ENCODE measurements at regions not wholly inside any gene's neighbourhood (a gene's known extent, or its start where the extent isn't known, plus 50 kb on each side); places are given as distances from the start of the nearest gene placed in this dataset.

- 10 to 29% methylated on average over 1 of the region's 1 CpG for WGBS, 2 experiments (ENCODE audit: low coverage in 1 of 2, low lambda C conversion rate in 2 of 2, missing lambda C conversion rate in 2 of 2)
- Histone ChIP-seq H3K9me3 (ENCODE audit: low read depth) (no peaks in the 10 kb centered on the region), H3K9me2 (ENCODE audit: insufficient read depth) (no peaks in the 10 kb centered on the region), H3K36me3 (ENCODE audit: low read depth) (no peaks in the 10 kb centered on the region), H3K9ac (no peak overlapping the region), H3K4me1 (ENCODE audit: insufficient read depth) (no peaks in the 10 kb centered on the region), H4K20me1 (ENCODE audit: insufficient read depth) (no peaks in the 10 kb centered on the region), H3F3A (ENCODE audit: insufficient read depth) (no peaks in the 10 kb centered on the region), H3K4me3 (no peak overlapping the region), H2AFZ (no peak overlapping the region), H3K27me3 (replicated peaks; ENCODE audit: insufficient read depth) (no peaks in the 10 kb centered on the region), H3K4me2 (ENCODE audit: unreplicated experiment) (no peak overlapping the region), H3K79me2 (ENCODE audit: insufficient read depth) (no peaks in the 10 kb centered on the region), H3K27ac (no peak overlapping the region)
- DNase-seq = no peak
- in situ Hi-C loops (cut with MboI) = no loop called here
- TF ChIP-seq EZH2phosphoT487 (IDR thresholded peaks at IDR 0.05; ENCODE audit: insufficient read depth, low read depth) = no peak
- no peak for TF ChIP-seq EZH2 (IDR thresholded peaks at IDR 0.05; ENCODE audit: insufficient read depth, poor library complexity, severe bottlenecking)
Observed at GRCh38 chr3:180391001-180391400, 211.0 kb upstream of the TTC14 start.

DNA sequence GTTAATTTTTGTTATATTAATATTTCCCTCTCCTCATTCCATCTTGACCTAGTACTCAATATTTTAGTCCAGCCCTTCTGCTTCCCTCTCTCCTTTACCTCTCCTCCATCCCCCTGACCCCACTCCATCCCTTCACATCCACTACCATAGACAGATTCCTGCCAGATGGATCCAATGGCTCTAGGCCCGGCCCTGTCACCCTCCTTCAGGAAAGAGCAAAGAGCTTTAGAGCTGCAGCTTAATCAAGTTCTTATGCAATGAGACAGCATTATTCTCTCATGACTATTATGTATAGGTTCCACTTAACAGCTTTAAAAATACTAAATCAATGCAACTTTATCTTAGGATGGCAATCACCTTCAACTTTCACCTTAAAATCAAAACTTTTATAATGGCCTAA lies 200.7 kb upstream of the TTC14 start:
- Histone ChIP-seq H3K79me2 (ENCODE audit: insufficient read depth) (no peaks in the 10 kb centered on the region), H3K9me2 (ENCODE audit: insufficient read depth) (no peaks in the 10 kb centered on the region), H3K27ac (no peak overlapping the region), H3K9me3 (ENCODE audit: low read depth) (no peaks in the 10 kb centered on the region), H2AFZ (no peak overlapping the region), H3K4me3 (no peak overlapping the region), H3K4me2 (ENCODE audit: unreplicated experiment) (no peak overlapping the region), H3K36me3 (ENCODE audit: low read depth) (no peaks in the 10 kb centered on the region), H3F3A (ENCODE audit: insufficient read depth) (no peaks in the 10 kb centered on the region), H3K27me3 (replicated peaks; ENCODE audit: insufficient read depth) (no peaks in the 10 kb centered on the region), H3K9ac (no peak overlapping the region), H4K20me1 (ENCODE audit: insufficient read depth) (no peaks in the 10 kb centered on the region), H3K4me1 (ENCODE audit: insufficient read depth) (0 out of 2 replicates have a peak, but pooled peaks cover 14% of the 10 kb centered on the region)
- peak; percentile 27 for DNase-seq
- TF ChIP-seq EZH2phosphoT487 (IDR thresholded peaks at IDR 0.05; ENCODE audit: insufficient read depth, low read depth) (no peak), EZH2 (IDR thresholded peaks at IDR 0.05; ENCODE audit: insufficient read depth, poor library complexity, severe bottlenecking) (no peak)
- in situ Hi-C loops (cut with MboI) = no loop called here
- WGBS, 2 experiments (ENCODE audit: low coverage in 1 of 2, low lambda C conversion rate in 2 of 2, missing lambda C conversion rate in 2 of 2) = 0% methylated on average over 1 of the region's 1 CpG

DNA sequence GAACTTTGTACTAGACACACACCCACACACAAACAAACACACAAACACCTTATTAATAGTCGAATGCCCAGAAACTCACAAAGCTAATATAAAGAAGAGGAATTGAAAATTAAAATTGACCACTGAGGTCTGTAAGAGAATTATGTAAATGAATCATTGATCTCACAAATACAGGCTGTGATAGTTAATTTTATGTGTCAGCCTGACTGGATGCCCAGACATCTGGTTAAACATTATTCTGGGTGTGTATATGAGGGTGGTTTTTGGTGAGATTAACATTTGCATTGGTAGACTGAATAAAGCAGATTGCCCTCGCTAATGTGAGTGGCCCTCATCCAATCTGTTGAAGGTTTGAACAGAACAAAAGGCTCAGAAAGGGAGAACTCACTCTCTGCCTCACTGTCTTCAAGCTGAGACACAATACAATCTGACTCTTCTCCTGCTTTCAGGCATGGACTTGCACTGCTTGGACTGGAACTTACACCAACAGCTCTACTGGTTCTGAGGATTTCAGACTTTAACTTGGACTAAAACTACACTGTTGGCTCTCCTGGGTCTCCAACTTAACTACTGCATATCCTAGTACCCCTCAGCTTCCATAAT lies 199.4 kb upstream of the TTC14 start:
- Histone ChIP-seq H3K4me2 (ENCODE audit: unreplicated experiment) (no peak overlapping the region), H3K36me3 (ENCODE audit: low read depth) (no peaks in the 10 kb centered on the region), H4K20me1 (ENCODE audit: insufficient read depth) (no peaks in the 10 kb centered on the region), H3K4me3 (no peak overlapping the region), H3K79me2 (ENCODE audit: insufficient read depth) (no peaks in the 10 kb centered on the region), H3K9me3 (ENCODE audit: low read depth) (no peaks in the 10 kb centered on the region), H3K9ac (no peak overlapping the region), H3K27ac (no peak overlapping the region), H3K9me2 (ENCODE audit: insufficient read depth) (no peaks in the 10 kb centered on the region), H3F3A (ENCODE audit: insufficient read depth) (no peaks in the 10 kb centered on the region), H2AFZ (no peak overlapping the region), H3K27me3 (replicated peaks; ENCODE audit: insufficient read depth) (no peaks in the 10 kb centered on the region), H3K4me1 (ENCODE audit: insufficient read depth) (0 out of 2 replicates have a peak, but pooled peaks cover 14% of the 10 kb centered on the region)
- in situ Hi-C loops (cut with MboI) = no loop called here
- no peak for DNase-seq
- TF ChIP-seq EZH2 (IDR thresholded peaks at IDR 0.05; ENCODE audit: insufficient read depth, poor library complexity, severe bottlenecking) (no peak), EZH2phosphoT487 (IDR thresholded peaks at IDR 0.05; ENCODE audit: insufficient read depth, low read depth) (no peak)
- WGBS, 2 experiments (ENCODE audit: low coverage in 1 of 2, low lambda C conversion rate in 2 of 2, missing lambda C conversion rate in 2 of 2) = 10% methylated on average over 2 of the region's 2 CpGs

- Histone ChIP-seq H3K9me2 (ENCODE audit: insufficient read depth) (no peaks in the 10 kb centered on the region), H3K27ac (no peak overlapping the region), H3K79me2 (ENCODE audit: insufficient read depth) (no peaks in the 10 kb centered on the region), H3K9ac (no peak overlapping the region), H3K27me3 (replicated peaks; ENCODE audit: insufficient read depth) (no peaks in the 10 kb centered on the region), H3K9me3 (ENCODE audit: low read depth) (no peaks in the 10 kb centered on the region), H3K4me3 (no peak overlapping the region), H2AFZ (no peak overlapping the region), H3F3A (ENCODE audit: insufficient read depth) (0 out of 2 replicates have a peak, but pooled peaks cover under 1% of the 10 kb centered on the region), H4K20me1 (ENCODE audit: insufficient read depth) (no peaks in the 10 kb centered on the region), H3K4me2 (ENCODE audit: unreplicated experiment) (no peak overlapping the region), H3K36me3 (ENCODE audit: low read depth) (no peaks in the 10 kb centered on the region), H3K4me1 (ENCODE audit: insufficient read depth) (0 out of 2 replicates have a peak, but pooled peaks cover 14% of the 10 kb centered on the region)
- TF ChIP-seq EZH2 (IDR thresholded peaks at IDR 0.05; ENCODE audit: insufficient read depth, poor library complexity, severe bottlenecking) (no peak), EZH2phosphoT487 (IDR thresholded peaks at IDR 0.05; ENCODE audit: insufficient read depth, low read depth) (no peak)
- no peak for DNase-seq
- in situ Hi-C loops (cut with MboI) = no loop called here
Observed at GRCh38 chr3:180403156-180403555, 198.8 kb upstream of the TTC14 start.

DNA sequence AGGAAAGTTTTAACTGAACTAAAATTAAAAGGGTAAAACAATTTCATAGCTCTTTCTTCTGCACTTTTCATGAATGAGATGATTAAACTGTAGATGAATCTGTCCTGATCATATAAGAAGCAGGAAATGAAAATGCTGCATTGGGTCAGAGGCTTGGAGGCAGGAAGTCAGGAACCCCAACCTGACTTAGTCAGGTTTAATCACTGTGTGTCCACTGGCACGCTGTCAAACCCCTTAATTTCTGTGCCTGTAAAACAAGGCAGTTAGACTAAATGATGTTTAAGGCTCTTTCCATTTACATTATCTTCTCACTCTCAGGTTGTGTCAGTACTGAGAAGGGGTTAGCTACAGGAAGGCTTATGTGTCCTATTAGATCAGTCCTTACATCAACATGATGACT lies 193.3 kb upstream of the TTC14 start:
- peak; percentile 55 for DNase-seq
- H4K20me1 ChIP-seq (ENCODE audit: insufficient read depth) = no peaks in the 10 kb centered on the region
- in situ Hi-C loops (cut with MboI) = no loop called here
- no peaks in the 10 kb centered on the region for H3K27me3 ChIP-seq (replicated peaks; ENCODE audit: insufficient read depth)
- H3K9ac ChIP-seq = no peak overlapping the region
- TF ChIP-seq EZH2phosphoT487 (IDR thresholded peaks at IDR 0.05; ENCODE audit: insufficient read depth, low read depth) (no peak), EZH2 (IDR thresholded peaks at IDR 0.05; ENCODE audit: insufficient read depth, poor library complexity, severe bottlenecking) (no peak)
- H2AFZ ChIP-seq = no peak overlapping the region
- H3K4me1 ChIP-seq (ENCODE audit: insufficient read depth) = 0 out of 2 replicates have a peak, but pooled peaks cover 12% of the 10 kb centered on the region
- no peaks in the 10 kb centered on the region for H3K9me2 ChIP-seq (ENCODE audit: insufficient read depth)
- 13% methylated on average over 1 of the region's 1 CpG for WGBS, 2 experiments (ENCODE audit: low coverage in 1 of 2, low lambda C conversion rate in 2 of 2, missing lambda C conversion rate in 2 of 2)
- H3K79me2 ChIP-seq (ENCODE audit: insufficient read depth) = no peaks in the 10 kb centered on the region
- no peaks in the 10 kb centered on the region for H3K36me3 ChIP-seq (ENCODE audit: low read depth)
- no peaks in the 10 kb centered on the region for H3K9me3 ChIP-seq (ENCODE audit: low read depth)
- 0 out of 2 replicates have a peak, but pooled peaks cover 12% of the 10 kb centered on the region for H3F3A ChIP-seq (ENCODE audit: insufficient read depth)
- H3K27ac ChIP-seq = no peak overlapping the region
- peak overlapping the region; percentile 3 for H3K4me2 ChIP-seq (ENCODE audit: unreplicated experiment)
- H3K4me3 ChIP-seq = no peak overlapping the region
